Activated naive CD4-positive, alpha-beta T cell treated with anti-CD3 and anti-CD28 coated beads, Interleukin-2, amount 50 U/mL, for 24 hours (primary cell): ENCODE measurements at regions not wholly inside any gene's neighbourhood (a gene's known extent, or its start where the extent isn't known, plus 50 kb on each side); places are given as distances from the start of the nearest gene placed in this dataset.
"Not testable (repeated sequence)": the region's sequence is repeated elsewhere in the genome, so short reads cannot be mapped to it uniquely, and the experiment has no call there.

Source experiments
- H3K27ac Mint-ChIP-seq: one replicate; pipeline ENCODE4 v1.8.0; 2021; ENCODE audit warnings: mild to moderate bottlenecking, mixed read lengths
- H3K27me3 Mint-ChIP-seq: one replicate; pipeline ENCODE4 v1.8.0; 2021; ENCODE audit warnings: mixed read lengths
- H3K36me3 Mint-ChIP-seq: one replicate; pipeline ENCODE4 v1.8.0; 2021; ENCODE audit warnings: mixed read lengths
- H3K4me1 Mint-ChIP-seq: one replicate; pipeline ENCODE4 v1.8.0; 2021; ENCODE audit warnings: mixed read lengths
- H3K4me3 Mint-ChIP-seq: one replicate; pipeline ENCODE4 v1.8.0; 2021; ENCODE audit warnings: mild to moderate bottlenecking, mixed read lengths
- H3K9me3 Mint-ChIP-seq: one replicate; pipeline ENCODE4 v1.8.0; 2021; ENCODE audit warnings: mixed read lengths

- Mint-ChIP-seq H3K27me3 (no peaks in the 10 kb centered on the region), H3K36me3 (no peaks in the 10 kb centered on the region), H3K4me1 (no peaks in the 10 kb centered on the region), H3K4me3 (no peak overlapping the region), H3K9me3 (peaks cover 17% of the 10 kb centered on the region), H3K27ac (no peak overlapping the region)
These were observed 841.0 kb upstream of the PIK3C3 start for GRCh38 chr18:41113885-41114482.

GRCh38 chr18:41099451-41099850 is 855.6 kb upstream of the PIK3C3 start:
- peaks cover 13% of the 10 kb centered on the region for H3K9me3 Mint-ChIP-seq
- H3K36me3 Mint-ChIP-seq: no peaks in the 10 kb centered on the region
- H3K27ac Mint-ChIP-seq: no peak overlapping the region
- H3K4me3 Mint-ChIP-seq: no peak overlapping the region
- no peaks in the 10 kb centered on the region for H3K27me3 Mint-ChIP-seq
- no peaks in the 10 kb centered on the region for H3K4me1 Mint-ChIP-seq

GRCh38 chr18:41096504-41096903 is 858.5 kb upstream of the PIK3C3 start:
- Mint-ChIP-seq H3K4me3 (no peak overlapping the region), H3K4me1 (no peaks in the 10 kb centered on the region), H3K27ac (no peak overlapping the region), H3K9me3 (peaks cover 18% of the 10 kb centered on the region), H3K27me3 (no peaks in the 10 kb centered on the region), H3K36me3 (no peaks in the 10 kb centered on the region)

DNA sequence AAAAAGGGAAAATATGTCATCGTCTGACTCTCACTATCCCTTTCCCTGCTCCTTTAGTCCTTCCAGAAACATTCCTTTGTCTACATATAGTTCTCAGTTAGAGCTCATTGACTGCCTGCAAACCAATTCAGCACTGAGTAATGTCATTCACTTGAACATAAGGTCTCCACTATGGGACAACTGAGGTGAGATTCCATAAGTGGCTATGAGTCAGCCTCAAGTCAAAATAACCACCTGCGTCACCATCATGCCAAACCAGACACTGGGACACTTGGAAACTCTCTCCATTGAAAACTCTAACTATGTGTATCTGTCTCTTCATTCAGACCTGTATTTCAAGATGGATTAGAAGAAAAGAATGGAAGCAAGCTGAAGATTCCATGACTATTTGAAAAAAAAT is 878.0 kb upstream of the PIK3C3 start:
- H3K4me1 Mint-ChIP-seq: no peaks in the 10 kb centered on the region
- peaks cover 10% of the 10 kb centered on the region for H3K9me3 Mint-ChIP-seq
- H3K4me3 Mint-ChIP-seq: no peak overlapping the region
- no peaks in the 10 kb centered on the region for H3K27me3 Mint-ChIP-seq
- H3K27ac Mint-ChIP-seq: no peak overlapping the region
- no peaks in the 10 kb centered on the region for H3K36me3 Mint-ChIP-seq

DNA sequence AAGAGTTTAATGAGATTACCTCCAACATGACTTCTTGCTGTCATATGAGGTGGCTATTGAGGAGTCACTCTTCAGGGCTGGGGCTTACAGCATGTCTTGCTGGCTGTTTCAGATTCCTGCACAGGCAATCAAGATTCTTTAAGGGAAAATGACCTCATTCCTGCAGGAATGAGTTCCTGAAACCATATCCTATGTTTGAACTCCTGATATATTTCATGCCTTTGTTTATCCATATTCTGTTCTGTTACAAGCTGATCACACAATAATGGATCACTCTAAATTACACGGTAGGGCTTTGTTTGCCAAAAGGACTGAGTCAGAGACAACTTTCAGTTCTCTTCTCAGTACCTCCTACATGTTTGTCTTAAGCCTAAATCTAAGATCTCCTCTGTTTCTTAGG is 879.8 kb upstream of the PIK3C3 start:
- H3K27ac Mint-ChIP-seq: no peak overlapping the region
- H3K36me3 Mint-ChIP-seq: no peaks in the 10 kb centered on the region
- no peaks in the 10 kb centered on the region for H3K27me3 Mint-ChIP-seq
- peaks cover 10% of the 10 kb centered on the region for H3K9me3 Mint-ChIP-seq
- H3K4me1 Mint-ChIP-seq: no peaks in the 10 kb centered on the region
- no peak overlapping the region for H3K4me3 Mint-ChIP-seq

- Mint-ChIP-seq H3K9me3 (peaks cover 10% of the 10 kb centered on the region), H3K27ac (no peak overlapping the region), H3K36me3 (no peaks in the 10 kb centered on the region), H3K4me3 (no peak overlapping the region), H3K4me1 (no peaks in the 10 kb centered on the region), H3K27me3 (no peaks in the 10 kb centered on the region)
These were observed 881.6 kb upstream of the PIK3C3 start for GRCh38 chr18:41073372-41073954.

DNA sequence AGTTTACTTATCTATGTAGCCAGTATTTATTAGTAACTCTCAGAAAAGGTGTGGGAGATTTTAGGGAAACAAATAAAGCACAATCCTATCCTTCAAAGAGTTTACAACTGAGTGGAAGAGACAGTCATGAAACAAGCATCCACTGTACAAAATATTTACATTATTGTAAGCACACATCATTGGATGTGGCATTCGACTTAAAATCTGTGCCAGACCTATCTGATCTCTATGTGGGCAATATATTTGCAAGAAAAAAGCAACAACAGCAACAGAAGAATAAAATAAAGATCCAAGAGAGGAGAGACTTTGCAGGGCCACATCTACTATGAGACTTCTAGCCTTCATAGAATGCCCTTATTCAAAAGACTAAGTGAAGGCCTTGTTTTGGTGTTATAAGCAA is 882.1 kb upstream of the PIK3C3 start:
- H3K27ac Mint-ChIP-seq: no peak overlapping the region
- no peaks in the 10 kb centered on the region for H3K27me3 Mint-ChIP-seq
- H3K9me3 Mint-ChIP-seq: peaks cover 10% of the 10 kb centered on the region
- no peaks in the 10 kb centered on the region for H3K36me3 Mint-ChIP-seq
- H3K4me3 Mint-ChIP-seq: no peak overlapping the region
- H3K4me1 Mint-ChIP-seq: no peaks in the 10 kb centered on the region

- H3K27ac Mint-ChIP-seq: no peak overlapping the region
- H3K27me3 Mint-ChIP-seq: no peaks in the 10 kb centered on the region
- H3K4me3 Mint-ChIP-seq: no peak overlapping the region
- peaks cover 10% of the 10 kb centered on the region for H3K9me3 Mint-ChIP-seq
- no peaks in the 10 kb centered on the region for H3K36me3 Mint-ChIP-seq
- H3K4me1 Mint-ChIP-seq: no peaks in the 10 kb centered on the region
These were observed 883.2 kb upstream of the PIK3C3 start for GRCh38 chr18:41071826-41072225.

- Mint-ChIP-seq H3K27ac (no peak overlapping the region), H3K4me1 (no peaks in the 10 kb centered on the region), H3K9me3 (no peaks in the 10 kb centered on the region), H3K4me3 (no peak overlapping the region), H3K27me3 (no peaks in the 10 kb centered on the region), H3K36me3 (no peaks in the 10 kb centered on the region)
These were observed 885.9 kb upstream of the PIK3C3 start for GRCh38 chr18:41069167-41069566.

DNA sequence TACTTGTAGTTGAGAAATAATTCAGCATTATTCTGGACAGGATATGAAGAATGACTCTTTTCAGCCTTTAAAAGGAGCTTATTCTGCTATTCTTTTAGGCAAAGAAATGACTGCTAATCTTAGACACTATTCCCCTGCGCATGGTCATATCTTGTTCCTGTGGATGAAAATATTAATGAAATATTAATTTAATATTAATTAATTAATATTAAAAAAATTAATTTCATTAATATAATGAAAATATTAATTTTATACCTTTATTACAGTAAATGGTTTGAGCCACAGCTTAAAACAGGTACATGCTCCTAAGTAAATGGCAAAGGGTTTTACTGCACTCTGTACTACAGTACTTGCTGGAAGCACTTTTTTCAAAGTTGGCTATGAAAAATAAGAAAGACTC is 890.1 kb upstream of the PIK3C3 start:
- H3K9me3 Mint-ChIP-seq: no peaks in the 10 kb centered on the region

GRCh38 chr18:41060967-41061366 is 894.1 kb upstream of the PIK3C3 start:
- no peaks in the 10 kb centered on the region for H3K36me3 Mint-ChIP-seq
- no peaks in the 10 kb centered on the region for H3K27me3 Mint-ChIP-seq
- H3K27ac Mint-ChIP-seq: no peak overlapping the region
- no peak overlapping the region for H3K4me3 Mint-ChIP-seq
- no peaks in the 10 kb centered on the region for H3K9me3 Mint-ChIP-seq
- no peaks in the 10 kb centered on the region for H3K4me1 Mint-ChIP-seq

More for the DNA sequence above, 890.1 kb upstream of the PIK3C3 start:
- Mint-ChIP-seq H3K36me3 (no peaks in the 10 kb centered on the region), H3K27me3 (no peaks in the 10 kb centered on the region), H3K27ac (no peak overlapping the region), H3K4me1 (no peaks in the 10 kb centered on the region), H3K4me3 (no peak overlapping the region)

GRCh38 chr18:41059126-41059415 is 896.0 kb upstream of the PIK3C3 start:
- H3K27me3 Mint-ChIP-seq: no peaks in the 10 kb centered on the region
- H3K9me3 Mint-ChIP-seq: no peaks in the 10 kb centered on the region
- H3K27ac Mint-ChIP-seq: no peak overlapping the region
- no peaks in the 10 kb centered on the region for H3K4me1 Mint-ChIP-seq
- H3K4me3 Mint-ChIP-seq: no peak overlapping the region
- no peaks in the 10 kb centered on the region for H3K36me3 Mint-ChIP-seq

DNA sequence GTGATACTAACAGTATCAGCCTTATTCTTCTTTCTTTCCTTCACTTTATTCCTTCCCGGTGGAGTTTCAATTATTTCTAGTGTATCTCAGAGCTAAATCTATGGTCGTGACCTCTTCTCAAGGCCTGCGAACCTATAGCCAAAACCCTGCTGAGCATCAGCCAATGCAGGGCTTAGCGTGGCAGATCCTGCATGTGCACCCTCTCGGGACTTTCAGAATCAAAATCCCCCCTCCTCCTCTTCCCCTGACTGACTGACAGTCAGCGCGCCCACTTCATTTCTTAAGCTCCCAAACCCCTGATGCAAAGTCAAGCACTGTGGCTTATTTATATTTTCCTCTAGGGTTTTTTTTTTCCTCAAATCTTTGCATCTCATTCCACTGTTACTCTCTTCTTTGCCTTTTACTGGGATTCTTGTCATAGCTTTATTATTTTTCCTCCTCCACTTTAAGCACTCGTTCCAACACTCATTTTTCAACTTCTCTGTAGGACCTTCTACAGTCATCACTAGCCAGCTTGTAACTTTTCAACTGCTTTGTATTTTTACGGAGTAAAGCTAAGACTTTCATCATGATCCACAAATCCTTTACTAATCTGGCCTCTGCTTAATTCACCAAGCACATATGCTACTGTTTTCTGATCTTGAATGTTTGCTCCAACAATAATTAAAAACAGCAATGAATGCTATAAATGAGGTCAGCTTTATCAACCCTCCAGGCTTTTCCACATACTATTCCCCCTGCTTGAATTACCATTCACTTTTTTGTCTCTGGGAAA is 896.5 kb upstream of the PIK3C3 start:
- Mint-ChIP-seq H3K9me3 (no peaks in the 10 kb centered on the region), H3K36me3 (no peaks in the 10 kb centered on the region), H3K4me1 (no peaks in the 10 kb centered on the region), H3K27ac (no peak overlapping the region), H3K27me3 (no peaks in the 10 kb centered on the region), H3K4me3 (no peak overlapping the region)

- Mint-ChIP-seq H3K4me1 (no peaks in the 10 kb centered on the region), H3K27me3 (no peaks in the 10 kb centered on the region), H3K9me3 (peaks cover 7% of the 10 kb centered on the region), H3K4me3 (no peak overlapping the region), H3K36me3 (no peaks in the 10 kb centered on the region), H3K27ac (no peak overlapping the region)
These were observed 902.4 kb upstream of the PIK3C3 start for GRCh38 chr18:41052625-41053024.

GRCh38 chr18:41046250-41046649 is 908.8 kb upstream of the PIK3C3 start:
- H3K4me3 Mint-ChIP-seq, H3K27me3 Mint-ChIP-seq, H3K4me1 Mint-ChIP-seq, H3K36me3 Mint-ChIP-seq, H3K27ac Mint-ChIP-seq: not testable (repeated sequence)
- peaks cover 18% of the 10 kb centered on the region for H3K9me3 Mint-ChIP-seq

- no peaks in the 10 kb centered on the region for H3K4me1 Mint-ChIP-seq
- no peak overlapping the region for H3K27ac Mint-ChIP-seq
- H3K27me3 Mint-ChIP-seq: no peaks in the 10 kb centered on the region
- peaks cover 21% of the 10 kb centered on the region for H3K9me3 Mint-ChIP-seq
- no peaks in the 10 kb centered on the region for H3K36me3 Mint-ChIP-seq
- no peak overlapping the region for H3K4me3 Mint-ChIP-seq
These were observed 911.2 kb upstream of the PIK3C3 start for GRCh38 chr18:41043876-41044275.
